C4-2B (cell line): ENCODE measurements at regions not wholly inside any gene's neighbourhood (a gene's known extent, or its start where the extent isn't known, plus 50 kb on each side); places are given as distances from the start of the nearest gene placed in this dataset.

Experiments
- CTCF ChIP-seq: fragments of 450-650 bp; conservative IDR thresholded peaks from 2 replicates; pipeline ENCODE4 v1.5.1; 2017; ENCODE audit warnings: mild to moderate bottlenecking
- ZFX ChIP-seq: fragments of 450-650 bp; IDR thresholded peaks from 2 replicates; pipeline ENCODE4 v1.6.1; 2017

GRCh38 chrX:45485719-45486118, 285.0 kb upstream of the DIPK2B start:
- TF ChIP-seq CTCF (no peak), ZFX (no peak)
